ENCODE measurements at regions not wholly inside any gene's neighbourhood (a gene's known extent, or its start where the extent isn't known, plus 50 kb on each side); places are given as distances from the start of the nearest gene placed in this dataset.

- H3K27me3 ChIP-seq (ENCODE audit: insufficient read depth, low read length), result no peaks in the 10 kb centered on the region
- Mint-ChIP-seq H3K27me3 (no peaks in the 10 kb centered on the region), H3K4me3 (no peak overlapping the region), H3K9me3 (peaks cover 0 to 14% (median 8%) of the 10 kb centered on the region in 8 donors), H3K27ac (no peak overlapping the region), H3K4me1 (no peaks in the 10 kb centered on the region), H3K36me3 (no peaks in the 10 kb centered on the region)
- no peaks in the 10 kb centered on the region for H3K36me3 ChIP-seq (ENCODE audit: insufficient read depth, low read length)
- H3K27ac ChIP-seq (ENCODE audit: low read depth, low read length), result no peak overlapping the region
- POLR2A ChIA-PET (ENCODE audit: partially characterized antibody), result no interaction called here
- intact Hi-C loops (cut with micrococcal nuclease), result no loop called here
- no peaks in the 10 kb centered on the region for H3K9me3 ChIP-seq (ENCODE audit: control insufficient read depth in 1 of 2, low read length in 2 of 2)
- no peak for DNase-seq
- H3K4me1 ChIP-seq (ENCODE audit: insufficient read depth, low read length), result no peaks in the 10 kb centered on the region
- CTCF ChIA-PET (ENCODE audit: partially characterized antibody), result no interaction called here
- no peak overlapping the region for H3K4me3 ChIP-seq (ENCODE audit: low read length in 2 of 2)
Observed at GRCh38 chr16:51919736-51920135, 627.2 kb downstream of the TOX3 start.

DNA sequence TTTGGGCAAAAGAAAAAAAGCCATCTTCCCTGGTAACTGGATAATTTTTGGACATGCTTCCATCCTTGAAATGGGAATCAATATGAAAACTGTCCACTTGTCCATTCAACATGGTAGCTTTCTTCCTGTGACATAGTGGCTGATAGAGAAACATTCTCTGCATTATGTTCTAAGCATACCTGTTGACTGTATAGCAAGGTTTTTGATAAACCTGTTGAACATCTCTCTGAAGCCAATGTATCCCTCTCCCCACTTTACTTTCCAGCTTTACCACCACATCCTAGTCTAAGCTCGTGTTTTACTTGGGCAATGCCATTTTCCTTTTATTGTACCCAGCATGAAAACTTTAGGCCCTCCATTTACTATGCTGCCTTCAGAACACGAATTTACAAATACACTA is 630.1 kb downstream of the TOX3 start:
- H3K27ac ChIP-seq (ENCODE audit: low read depth, low read length), result no peak overlapping the region
- CTCF ChIA-PET (ENCODE audit: partially characterized antibody), result no interaction called here
- no peak overlapping the region for H3K4me3 ChIP-seq (ENCODE audit: low read length in 2 of 2)
- intact Hi-C loops (cut with micrococcal nuclease), result no loop called here
- no peaks in the 10 kb centered on the region for H3K27me3 ChIP-seq (ENCODE audit: insufficient read depth, low read length)
- POLR2A ChIA-PET (ENCODE audit: partially characterized antibody), result no interaction called here
- Mint-ChIP-seq H3K4me3 (no peak overlapping the region), H3K27me3 (no peaks in the 10 kb centered on the region), H3K36me3 (no peaks in the 10 kb centered on the region), H3K4me1 (no peaks in the 10 kb centered on the region), H3K9me3 (peaks cover 0 to 14% (median 3%) of the 10 kb centered on the region in 8 donors), H3K27ac (no peak overlapping the region)
- no peaks in the 10 kb centered on the region for H3K9me3 ChIP-seq (ENCODE audit: control insufficient read depth in 1 of 2, low read length in 2 of 2)
- no peaks in the 10 kb centered on the region for H3K4me1 ChIP-seq (ENCODE audit: insufficient read depth, low read length)
- no peaks in the 10 kb centered on the region for H3K36me3 ChIP-seq (ENCODE audit: insufficient read depth, low read length)
- DNase-seq, result no peak

DNA sequence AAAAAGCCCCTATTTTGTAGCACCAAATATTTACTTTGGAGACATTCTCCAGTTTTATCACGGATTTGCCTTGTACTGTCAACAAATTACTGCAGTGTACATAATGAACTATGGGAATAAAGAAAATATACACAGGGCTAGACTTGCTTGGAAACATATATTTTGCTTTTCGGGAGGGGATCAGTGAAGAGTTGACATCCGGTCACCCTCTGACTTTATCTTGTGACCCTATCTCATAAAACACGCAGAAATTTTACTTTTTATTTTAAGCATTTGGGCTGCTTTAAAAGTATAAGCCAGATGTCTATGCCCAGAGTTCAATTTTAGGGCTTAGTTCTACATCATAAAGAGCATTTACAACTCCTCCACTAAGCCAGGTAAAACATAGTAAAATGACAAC is 630.7 kb downstream of the TOX3 start:
- H3K27me3 ChIP-seq (ENCODE audit: insufficient read depth, low read length), result no peaks in the 10 kb centered on the region
- DNase-seq, result no peak
- Mint-ChIP-seq H3K27ac (no peak overlapping the region), H3K4me3 (no peak overlapping the region), H3K9me3 (peaks cover 0 to 14% (median 3%) of the 10 kb centered on the region in 8 donors), H3K36me3 (no peaks in the 10 kb centered on the region), H3K4me1 (no peaks in the 10 kb centered on the region), H3K27me3 (no peaks in the 10 kb centered on the region)
- H3K4me3 ChIP-seq (ENCODE audit: low read length in 2 of 2), result no peak overlapping the region
- H3K27ac ChIP-seq (ENCODE audit: low read depth, low read length), result no peak overlapping the region
- ChIA-PET POLR2A (ENCODE audit: partially characterized antibody) (no interaction called here), CTCF (ENCODE audit: partially characterized antibody) (no interaction called here)
- no peaks in the 10 kb centered on the region for H3K9me3 ChIP-seq (ENCODE audit: control insufficient read depth in 1 of 2, low read length in 2 of 2)
- H3K36me3 ChIP-seq (ENCODE audit: insufficient read depth, low read length), result no peaks in the 10 kb centered on the region
- H3K4me1 ChIP-seq (ENCODE audit: insufficient read depth, low read length), result no peaks in the 10 kb centered on the region
- intact Hi-C loops (cut with micrococcal nuclease), result no loop called here

DNA sequence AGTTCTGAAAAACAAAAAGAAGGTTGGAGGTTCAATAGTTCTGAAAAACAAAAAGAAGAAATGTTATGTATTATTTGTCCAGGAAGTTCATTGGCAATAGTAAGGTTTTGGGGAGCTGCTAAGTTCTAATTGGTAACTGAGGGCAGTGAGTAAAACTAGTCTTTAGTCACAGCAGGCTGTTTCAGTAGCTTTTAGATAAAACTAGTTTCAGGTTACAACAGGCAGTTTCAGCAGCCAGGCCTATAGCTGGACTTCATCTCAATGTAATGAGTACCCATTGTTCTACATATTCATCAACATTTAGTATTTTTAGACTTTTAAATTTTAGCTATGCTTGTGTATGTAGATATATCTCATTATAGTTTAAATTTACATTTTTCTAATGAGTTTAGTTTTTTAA is 639.3 kb downstream of the TOX3 start:
- no peaks in the 10 kb centered on the region for H3K4me1 ChIP-seq (ENCODE audit: insufficient read depth, low read length)
- peaks cover 2 to 11% (median 5%) of the 10 kb centered on the region in 8 donors for H3K9me3 Mint-ChIP-seq
- no peak overlapping the region for H3K4me3 ChIP-seq (ENCODE audit: low read length in 2 of 2)
- no peaks in the 10 kb centered on the region for H3K4me1 Mint-ChIP-seq
- no peaks in the 10 kb centered on the region for H3K27me3 ChIP-seq (ENCODE audit: insufficient read depth, low read length)
- H3K36me3 ChIP-seq (ENCODE audit: insufficient read depth, low read length), result no peaks in the 10 kb centered on the region
- no peak overlapping the region for H3K27ac ChIP-seq (ENCODE audit: low read depth, low read length)
- ChIA-PET POLR2A (ENCODE audit: partially characterized antibody) (no interaction called here), CTCF (ENCODE audit: partially characterized antibody) (no interaction called here)
- intact Hi-C loops (cut with micrococcal nuclease), result no loop called here
- H3K4me3 Mint-ChIP-seq, result no peak overlapping the region
- no peak overlapping the region for H3K27ac Mint-ChIP-seq
- H3K9me3 ChIP-seq (ENCODE audit: control insufficient read depth in 1 of 2, low read length in 2 of 2), result no peaks in the 10 kb centered on the region
- DNase-seq, result no peak
- H3K36me3 Mint-ChIP-seq, result no peaks in the 10 kb centered on the region
- no peaks in the 10 kb centered on the region for H3K27me3 Mint-ChIP-seq

DNA sequence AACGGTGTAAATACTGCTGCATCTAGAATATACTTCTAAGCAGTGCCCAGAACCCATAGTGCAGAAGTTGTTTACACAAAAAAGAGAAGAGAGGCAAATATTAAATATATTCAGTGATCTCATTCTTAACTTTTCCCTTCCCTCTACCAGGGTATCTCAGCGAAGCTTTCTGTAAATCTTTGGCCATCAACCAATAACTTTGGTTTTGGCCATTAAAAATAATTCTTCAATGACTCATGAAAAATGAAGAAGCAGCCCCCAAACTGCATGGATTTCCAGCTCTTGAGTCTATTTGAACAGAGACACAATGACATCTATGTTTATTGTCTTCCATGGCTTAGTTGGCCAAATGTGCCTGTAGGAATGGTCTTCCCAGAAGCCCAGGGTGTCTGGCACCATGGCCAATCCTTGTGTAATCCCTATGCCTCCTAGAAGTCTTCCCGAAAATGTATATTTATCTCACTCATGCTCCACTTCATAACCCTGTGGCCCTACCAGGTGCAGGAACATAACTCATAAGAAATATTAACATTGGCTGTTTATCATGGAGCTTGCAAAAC is 646.6 kb downstream of the TOX3 start:
- Histone ChIP-seq H3K27me3 (ENCODE audit: insufficient read depth, low read length) (no peaks in the 10 kb centered on the region), H3K4me1 (ENCODE audit: insufficient read depth, low read length) (no peaks in the 10 kb centered on the region), H3K36me3 (ENCODE audit: insufficient read depth, low read length) (no peaks in the 10 kb centered on the region), H3K27ac (ENCODE audit: low read depth, low read length) (no peak overlapping the region), H3K4me3 (ENCODE audit: low read length in 2 of 2) (no peak overlapping the region), H3K9me3 (ENCODE audit: control insufficient read depth in 1 of 2, low read length in 2 of 2) (no peaks in the 10 kb centered on the region)
- peaks cover 4 to 18% (median 11%) of the 10 kb centered on the region in 8 donors for H3K9me3 Mint-ChIP-seq
- no peak overlapping the region for H3K27ac Mint-ChIP-seq
- CTCF ChIA-PET (ENCODE audit: partially characterized antibody), result no interaction called here
- no peaks in the 10 kb centered on the region for H3K4me1 Mint-ChIP-seq
- H3K36me3 Mint-ChIP-seq, result no peaks in the 10 kb centered on the region
- POLR2A ChIA-PET (ENCODE audit: partially characterized antibody), result no interaction called here
- no peaks in the 10 kb centered on the region for H3K27me3 Mint-ChIP-seq
- no peak for DNase-seq
- intact Hi-C loops (cut with micrococcal nuclease), result no loop called here
- H3K4me3 Mint-ChIP-seq, result no peak overlapping the region

- no peaks in the 10 kb centered on the region for H3K36me3 ChIP-seq (ENCODE audit: insufficient read depth, low read length)
- Mint-ChIP-seq H3K4me3 (no peak overlapping the region), H3K9me3 (peaks cover 3 to 18% (median 9%) of the 10 kb centered on the region in 8 donors), H3K36me3 (no peaks in the 10 kb centered on the region), H3K4me1 (no peaks in the 10 kb centered on the region), H3K27ac (no peak overlapping the region), H3K27me3 (no peaks in the 10 kb centered on the region)
- H3K27me3 ChIP-seq (ENCODE audit: insufficient read depth, low read length), result no peaks in the 10 kb centered on the region
- DNase-seq, result no peak
- no peaks in the 10 kb centered on the region for H3K4me1 ChIP-seq (ENCODE audit: insufficient read depth, low read length)
- H3K4me3 ChIP-seq (ENCODE audit: low read length in 2 of 2), result no peak overlapping the region
- no peaks in the 10 kb centered on the region for H3K9me3 ChIP-seq (ENCODE audit: control insufficient read depth in 1 of 2, low read length in 2 of 2)
- ChIA-PET CTCF (ENCODE audit: partially characterized antibody) (no interaction called here), POLR2A (ENCODE audit: partially characterized antibody) (no interaction called here)
- H3K27ac ChIP-seq (ENCODE audit: low read depth, low read length), result no peak overlapping the region
- intact Hi-C loops (cut with micrococcal nuclease), result no loop called here
Observed at GRCh38 chr16:51898872-51899271, 648.1 kb downstream of the TOX3 start.

DNA sequence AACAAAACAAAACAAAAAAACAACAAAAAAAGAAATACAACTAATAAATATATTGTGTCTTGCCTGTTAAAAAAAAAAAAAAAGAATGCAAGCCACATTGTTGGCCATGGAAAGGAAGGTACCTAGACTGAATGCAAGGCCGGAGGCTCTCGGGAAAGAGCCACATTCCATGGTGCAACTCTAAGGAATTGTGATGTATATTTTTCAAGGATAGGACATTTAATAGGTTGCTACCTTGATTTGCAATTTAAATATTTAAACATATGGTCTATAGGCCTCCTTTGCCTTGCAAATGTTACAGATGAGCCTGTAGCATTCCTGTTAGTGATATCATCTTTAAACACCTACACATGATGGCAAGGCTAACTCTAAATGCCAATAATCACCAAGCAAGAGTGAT is 650.9 kb downstream of the TOX3 start:
- Histone ChIP-seq H3K27me3 (ENCODE audit: insufficient read depth, low read length) (no peaks in the 10 kb centered on the region), H3K4me3 (ENCODE audit: low read length in 2 of 2) (no peak overlapping the region), H3K4me1 (ENCODE audit: insufficient read depth, low read length) (no peaks in the 10 kb centered on the region), H3K36me3 (ENCODE audit: insufficient read depth, low read length) (no peaks in the 10 kb centered on the region), H3K9me3 (ENCODE audit: control insufficient read depth in 1 of 2, low read length in 2 of 2) (no peaks in the 10 kb centered on the region), H3K27ac (ENCODE audit: low read depth, low read length) (no peak overlapping the region)
- Mint-ChIP-seq H3K9me3 (peaks cover 2 to 19% (median 9%) of the 10 kb centered on the region in 8 donors), H3K4me1 (no peaks in the 10 kb centered on the region), H3K4me3 (no peak overlapping the region), H3K27me3 (no peaks in the 10 kb centered on the region), H3K36me3 (no peaks in the 10 kb centered on the region), H3K27ac (no peak overlapping the region)
- no peak for DNase-seq
- POLR2A ChIA-PET (ENCODE audit: partially characterized antibody), result no interaction called here
- intact Hi-C loops (cut with micrococcal nuclease), result no loop called here
- CTCF ChIA-PET (ENCODE audit: partially characterized antibody), result no interaction called here

Data from CD4-positive, alpha-beta memory T cell (primary cell).